ENCODE measurements at regions not wholly inside any gene's neighbourhood (a gene's known extent, or its start where the extent isn't known, plus 50 kb on each side); places are given as distances from the start of the nearest gene placed in this dataset.
A peak's percentile ranks its signal among the peaks of the same experiment; 100 is the strongest.

DNA sequence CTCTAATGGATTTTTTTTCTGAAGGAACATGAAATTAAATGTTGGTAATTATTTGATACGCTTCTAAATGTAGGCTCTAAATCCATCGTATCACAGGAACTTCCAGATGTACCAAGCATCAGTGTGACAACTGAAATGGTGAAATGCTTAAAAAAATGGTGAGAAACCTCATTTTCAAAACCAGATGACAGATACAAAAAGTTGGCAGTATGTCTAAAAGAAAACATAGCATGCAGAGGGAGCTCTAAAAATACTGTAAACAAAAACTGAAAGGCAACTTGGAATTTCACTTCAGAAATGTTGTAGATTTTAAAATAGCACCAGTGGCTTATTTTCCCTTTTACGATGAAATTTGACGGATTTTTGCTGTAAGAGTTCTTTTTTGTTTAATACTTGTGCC is 1043.6 kb upstream of the WWC1 start:
- TF ChIP-seq, protein P1, sequence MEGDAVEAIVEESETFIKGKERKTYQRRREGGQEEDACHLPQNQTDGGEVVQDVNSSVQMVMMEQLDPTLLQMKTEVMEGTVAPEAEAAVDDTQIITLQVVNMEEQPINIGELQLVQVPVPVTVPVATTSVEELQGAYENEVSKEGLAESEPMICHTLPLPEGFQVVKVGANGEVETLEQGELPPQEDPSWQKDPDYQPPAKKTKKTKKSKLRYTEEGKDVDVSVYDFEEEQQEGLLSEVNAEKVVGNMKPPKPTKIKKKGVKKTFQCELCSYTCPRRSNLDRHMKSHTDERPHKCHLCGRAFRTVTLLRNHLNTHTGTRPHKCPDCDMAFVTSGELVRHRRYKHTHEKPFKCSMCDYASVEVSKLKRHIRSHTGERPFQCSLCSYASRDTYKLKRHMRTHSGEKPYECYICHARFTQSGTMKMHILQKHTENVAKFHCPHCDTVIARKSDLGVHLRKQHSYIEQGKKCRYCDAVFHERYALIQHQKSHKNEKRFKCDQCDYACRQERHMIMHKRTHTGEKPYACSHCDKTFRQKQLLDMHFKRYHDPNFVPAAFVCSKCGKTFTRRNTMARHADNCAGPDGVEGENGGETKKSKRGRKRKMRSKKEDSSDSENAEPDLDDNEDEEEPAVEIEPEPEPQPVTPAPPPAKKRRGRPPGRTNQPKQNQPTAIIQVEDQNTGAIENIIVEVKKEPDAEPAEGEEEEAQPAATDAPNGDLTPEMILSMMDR (IDR thresholded peaks at IDR 0.05) = no peak
- Mint-ChIP-seq H3K27ac (peak overlapping the region in 1 of 7 donors; percentile 59), H3K36me3 (no peaks in the 10 kb centered on the region), H3K27me3 (ENCODE audit: low read depth in 3 of 3) (no peaks in the 10 kb centered on the region), H3K4me1 (no peaks in the 10 kb centered on the region), H3K9me3 (peaks cover 0 to 7% (median 1%) of the 10 kb centered on the region in 7 donors), H3K4me3 (no peak overlapping the region)
- Histone ChIP-seq H3K27ac (ENCODE audit: low read depth in 1 of 2, low read length in 2 of 2) (no peak overlapping the region), H2AFZ (ENCODE audit: insufficient read depth, low read depth, low read length, poor library complexity, severe bottlenecking) (no peak overlapping the region), H3K9ac (ENCODE audit: insufficient read depth, low read length, poor library complexity, severe bottlenecking) (no peak overlapping the region), H3K9me3 (replicated peaks in 1 of 2; ENCODE audit: control insufficient read depth in 1 of 2, insufficient read depth in 1 of 2, low read length in 2 of 2) (no peaks in the 10 kb centered on the region), H3K27me3 (ENCODE audit: control insufficient read depth in 2 of 2, insufficient read depth in 2 of 2, low read length in 2 of 2) (no peaks in the 10 kb centered on the region), H3K4me1 (ENCODE audit: control insufficient read depth in 1 of 2, insufficient read depth in 2 of 2, low read length in 2 of 2) (no peaks in the 10 kb centered on the region), H3K36me3 (replicated peaks in 1 of 2; ENCODE audit: control insufficient read depth in 1 of 2, insufficient read depth in 2 of 2, low read length in 2 of 2) (no peaks in the 10 kb centered on the region), H3K4me2 (replicated peaks; ENCODE audit: extremely low read depth, low read length, poor library complexity, severe bottlenecking) (no peak overlapping the region), H3K79me2 (ENCODE audit: insufficient read depth, low read length) (no peaks in the 10 kb centered on the region), H3K4me3 (replicated peaks in 1 of 3; ENCODE audit: low read depth in 2 of 3, low read length in 3 of 3) (no peak overlapping the region), H4K20me1 (ENCODE audit: insufficient read depth, low read length) (no peaks in the 10 kb centered on the region)
- no peak for DNase-seq
- intact Hi-C loops (cut with micrococcal nuclease) = no loop called here
- WGBS (ENCODE audit: insufficient coverage) = 100% methylated on average over 2 of the region's 4 CpGs

DNA sequence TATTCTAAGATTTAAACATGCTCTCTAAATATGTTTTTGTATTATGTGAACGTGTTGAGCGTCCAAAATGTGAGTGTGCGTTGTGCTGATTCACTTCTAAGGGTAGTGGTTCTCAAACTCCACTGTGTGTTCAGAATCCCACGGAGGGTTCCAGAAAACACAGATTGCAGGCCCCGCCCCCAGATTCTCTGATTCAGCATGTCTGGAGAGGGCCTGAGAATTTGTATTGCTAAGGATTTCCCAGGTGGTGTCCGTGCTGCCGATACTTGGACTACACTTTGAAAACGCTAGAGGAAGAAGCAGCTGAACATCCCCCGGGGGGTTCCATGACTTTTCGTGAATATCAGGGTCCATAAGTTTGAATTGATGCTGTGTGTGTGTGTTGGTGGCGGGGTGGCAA is 1043.2 kb upstream of the WWC1 start:
- WGBS (ENCODE audit: insufficient coverage) = 86% methylated on average over 9 of the region's 11 CpGs
- Histone ChIP-seq H3K9me3 (replicated peaks in 1 of 2; ENCODE audit: control insufficient read depth in 1 of 2, insufficient read depth in 1 of 2, low read length in 2 of 2) (no peaks in the 10 kb centered on the region), H3K4me1 (ENCODE audit: control insufficient read depth in 1 of 2, insufficient read depth in 2 of 2, low read length in 2 of 2) (no peaks in the 10 kb centered on the region), H3K4me3 (replicated peaks in 1 of 3; ENCODE audit: low read depth in 2 of 3, low read length in 3 of 3) (no peak overlapping the region), H4K20me1 (ENCODE audit: insufficient read depth, low read length) (no peaks in the 10 kb centered on the region), H2AFZ (ENCODE audit: insufficient read depth, low read depth, low read length, poor library complexity, severe bottlenecking) (no peak overlapping the region), H3K9ac (ENCODE audit: insufficient read depth, low read length, poor library complexity, severe bottlenecking) (no peak overlapping the region), H3K27ac (ENCODE audit: low read depth in 1 of 2, low read length in 2 of 2) (no peak overlapping the region), H3K79me2 (ENCODE audit: insufficient read depth, low read length) (no peaks in the 10 kb centered on the region), H3K27me3 (ENCODE audit: control insufficient read depth in 2 of 2, insufficient read depth in 2 of 2, low read length in 2 of 2) (no peaks in the 10 kb centered on the region), H3K4me2 (replicated peaks; ENCODE audit: extremely low read depth, low read length, poor library complexity, severe bottlenecking) (no peak overlapping the region), H3K36me3 (replicated peaks in 1 of 2; ENCODE audit: control insufficient read depth in 1 of 2, insufficient read depth in 2 of 2, low read length in 2 of 2) (no peaks in the 10 kb centered on the region)
- Mint-ChIP-seq H3K4me3 (no peak overlapping the region), H3K27me3 (ENCODE audit: low read depth in 3 of 3) (no peaks in the 10 kb centered on the region), H3K27ac (peak overlapping the region in 1 of 7 donors; percentile 59), H3K36me3 (no peaks in the 10 kb centered on the region), H3K4me1 (no peaks in the 10 kb centered on the region), H3K9me3 (peaks cover 0 to 3% (median 1%) of the 10 kb centered on the region in 7 donors)
- intact Hi-C loops (cut with micrococcal nuclease) = no loop called here
- DNase-seq = no peak
- TF ChIP-seq, protein P1 (IDR thresholded peaks at IDR 0.05) = no peak

Data from CD14-positive monocyte (primary cell).